ENCODE measurements at regions not wholly inside any gene's neighbourhood (a gene's known extent, or its start where the extent isn't known, plus 50 kb on each side); places are given as distances from the start of the nearest gene placed in this dataset.

DNA sequence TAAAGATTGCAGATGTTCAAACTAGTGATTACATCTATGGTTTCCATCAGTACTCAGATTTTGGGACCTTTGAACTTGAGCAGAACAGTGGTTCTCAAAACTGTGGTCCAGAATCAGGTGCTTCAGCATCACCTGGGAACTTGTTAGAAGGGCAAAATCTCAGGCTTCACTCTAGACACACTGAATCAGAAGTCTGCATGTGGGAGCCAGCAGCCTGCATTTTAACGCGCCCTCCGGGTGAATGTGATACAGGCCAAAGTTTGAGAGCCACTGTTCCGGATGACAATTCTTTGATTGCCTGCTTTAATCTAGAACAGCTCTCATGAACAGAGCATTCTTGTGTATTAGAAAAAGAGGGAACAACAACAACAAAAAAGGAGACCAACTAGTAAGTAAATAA is 261.7 kb downstream of the GPD2 start:
- TF ChIP-seq ZFP36 (IDR thresholded peaks at IDR 0.05; ENCODE audit: borderline replicate concordance, partially characterized antibody) = no peak
- TF ChIP-seq, protein P1, sequence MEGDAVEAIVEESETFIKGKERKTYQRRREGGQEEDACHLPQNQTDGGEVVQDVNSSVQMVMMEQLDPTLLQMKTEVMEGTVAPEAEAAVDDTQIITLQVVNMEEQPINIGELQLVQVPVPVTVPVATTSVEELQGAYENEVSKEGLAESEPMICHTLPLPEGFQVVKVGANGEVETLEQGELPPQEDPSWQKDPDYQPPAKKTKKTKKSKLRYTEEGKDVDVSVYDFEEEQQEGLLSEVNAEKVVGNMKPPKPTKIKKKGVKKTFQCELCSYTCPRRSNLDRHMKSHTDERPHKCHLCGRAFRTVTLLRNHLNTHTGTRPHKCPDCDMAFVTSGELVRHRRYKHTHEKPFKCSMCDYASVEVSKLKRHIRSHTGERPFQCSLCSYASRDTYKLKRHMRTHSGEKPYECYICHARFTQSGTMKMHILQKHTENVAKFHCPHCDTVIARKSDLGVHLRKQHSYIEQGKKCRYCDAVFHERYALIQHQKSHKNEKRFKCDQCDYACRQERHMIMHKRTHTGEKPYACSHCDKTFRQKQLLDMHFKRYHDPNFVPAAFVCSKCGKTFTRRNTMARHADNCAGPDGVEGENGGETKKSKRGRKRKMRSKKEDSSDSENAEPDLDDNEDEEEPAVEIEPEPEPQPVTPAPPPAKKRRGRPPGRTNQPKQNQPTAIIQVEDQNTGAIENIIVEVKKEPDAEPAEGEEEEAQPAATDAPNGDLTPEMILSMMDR (IDR thresholded peaks at IDR 0.05) = no peak
- no peak for TF ChIP-seq POLR2A (IDR thresholded peaks at IDR 0.05; ENCODE audit: low read length)
- TF ChIP-seq, protein P2, sequence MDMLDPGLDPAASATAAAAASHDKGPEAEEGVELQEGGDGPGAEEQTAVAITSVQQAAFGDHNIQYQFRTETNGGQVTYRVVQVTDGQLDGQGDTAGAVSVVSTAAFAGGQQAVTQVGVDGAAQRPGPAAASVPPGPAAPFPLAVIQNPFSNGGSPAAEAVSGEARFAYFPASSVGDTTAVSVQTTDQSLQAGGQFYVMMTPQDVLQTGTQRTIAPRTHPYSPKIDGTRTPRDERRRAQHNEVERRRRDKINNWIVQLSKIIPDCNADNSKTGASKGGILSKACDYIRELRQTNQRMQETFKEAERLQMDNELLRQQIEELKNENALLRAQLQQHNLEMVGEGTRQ (IDR thresholded peaks at IDR 0.05) = no peak
- no peak for TF ChIP-seq POLR2AphosphoS2 (conservative IDR thresholded peaks at IDR 0.05; ENCODE audit: low read length)

Measured in A549 (cell line).